ENCODE measurements at regions not wholly inside any gene's neighbourhood (a gene's known extent, or its start where the extent isn't known, plus 50 kb on each side); places are given as distances from the start of the nearest gene placed in this dataset.

DNA sequence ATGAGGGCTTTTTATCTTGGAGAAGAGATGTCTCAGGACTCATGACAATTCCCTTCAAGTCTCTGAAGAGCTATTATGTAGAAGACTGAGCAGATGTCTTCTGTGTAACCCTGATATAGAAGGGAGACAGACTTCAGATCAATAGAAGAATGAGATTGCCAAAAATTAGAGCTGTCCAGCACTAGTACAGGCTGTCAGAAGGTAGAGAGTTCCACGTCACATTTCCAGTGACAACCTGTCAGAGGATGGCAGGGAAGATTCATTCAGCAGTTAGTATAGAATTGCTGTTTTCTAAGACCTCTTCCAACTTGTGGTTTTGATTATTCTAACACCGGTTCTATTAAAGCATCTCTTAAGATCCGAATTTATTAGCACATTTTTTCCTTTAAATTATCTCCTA lies 520.6 kb downstream of the RBFOX1 start:
- Histone ChIP-seq H4K20me1 (ENCODE audit: insufficient read depth) (no peaks in the 10 kb centered on the region), H3K4me1 (ENCODE audit: control insufficient read depth in 1 of 2, insufficient read depth in 2 of 2, low read length in 2 of 2) (no peaks in the 10 kb centered on the region), H3K4me2 (ENCODE audit: low read length) (no peak overlapping the region), H2AFZ (ENCODE audit: low read depth, low read length, poor library complexity, severe bottlenecking) (no peak overlapping the region), H3K27ac (ENCODE audit: low read depth, low read length) (no peak overlapping the region), H3K9me2 (ENCODE audit: insufficient read depth) (no peaks in the 10 kb centered on the region), H3K36me3 (ENCODE audit: control insufficient read depth in 1 of 2, insufficient read depth in 2 of 2, low read length in 2 of 2) (no peaks in the 10 kb centered on the region), H3K27me3 (ENCODE audit: insufficient read depth, low read length) (no peaks in the 10 kb centered on the region), H3K9ac (ENCODE audit: low read length) (no peak overlapping the region), H3K9me3 (ENCODE audit: control insufficient read depth in 1 of 2, insufficient read depth in 1 of 2, low read depth in 1 of 2, low read length in 2 of 2) (peaks cover 3 to 9% of the 10 kb centered on the region in 2 experiments; a peak in 2 of 4 replicates), H3K79me2 (ENCODE audit: insufficient read depth, low read length) (no peaks in the 10 kb centered on the region), H3K4me3 (replicated peaks in 1 of 2; ENCODE audit: low read depth in 1 of 2, low read length in 2 of 2) (no peak overlapping the region)
- RAD21 ChIA-PET (ENCODE audit: low non-redundant PET in 1 of 2, low total read pairs in 2 of 2, uncharacterized antibody in 2 of 2, unreplicated experiment in 2 of 2), result no interaction called here
- DNase-seq (ENCODE audit: low read depth, low spot score) (no peak), ATAC-seq (no peak)
- CTCF ChIA-PET, result no interaction called here
- BruUV-seq (replicated peaks), result no TSS peak
- intact Hi-C loops (cut with micrococcal nuclease), result no loop called here
- POLR2A ChIA-PET, result no interaction called here
- TF ChIP-seq JUND (IDR thresholded peaks at IDR 0.05), result no peak
- TF ChIP-seq YY1 (IDR thresholded peaks at IDR 0.05; ENCODE audit: extremely low read depth, insufficient replicate concordance, low read depth, low read length), result no peak
- TF ChIP-seq, protein P1, sequence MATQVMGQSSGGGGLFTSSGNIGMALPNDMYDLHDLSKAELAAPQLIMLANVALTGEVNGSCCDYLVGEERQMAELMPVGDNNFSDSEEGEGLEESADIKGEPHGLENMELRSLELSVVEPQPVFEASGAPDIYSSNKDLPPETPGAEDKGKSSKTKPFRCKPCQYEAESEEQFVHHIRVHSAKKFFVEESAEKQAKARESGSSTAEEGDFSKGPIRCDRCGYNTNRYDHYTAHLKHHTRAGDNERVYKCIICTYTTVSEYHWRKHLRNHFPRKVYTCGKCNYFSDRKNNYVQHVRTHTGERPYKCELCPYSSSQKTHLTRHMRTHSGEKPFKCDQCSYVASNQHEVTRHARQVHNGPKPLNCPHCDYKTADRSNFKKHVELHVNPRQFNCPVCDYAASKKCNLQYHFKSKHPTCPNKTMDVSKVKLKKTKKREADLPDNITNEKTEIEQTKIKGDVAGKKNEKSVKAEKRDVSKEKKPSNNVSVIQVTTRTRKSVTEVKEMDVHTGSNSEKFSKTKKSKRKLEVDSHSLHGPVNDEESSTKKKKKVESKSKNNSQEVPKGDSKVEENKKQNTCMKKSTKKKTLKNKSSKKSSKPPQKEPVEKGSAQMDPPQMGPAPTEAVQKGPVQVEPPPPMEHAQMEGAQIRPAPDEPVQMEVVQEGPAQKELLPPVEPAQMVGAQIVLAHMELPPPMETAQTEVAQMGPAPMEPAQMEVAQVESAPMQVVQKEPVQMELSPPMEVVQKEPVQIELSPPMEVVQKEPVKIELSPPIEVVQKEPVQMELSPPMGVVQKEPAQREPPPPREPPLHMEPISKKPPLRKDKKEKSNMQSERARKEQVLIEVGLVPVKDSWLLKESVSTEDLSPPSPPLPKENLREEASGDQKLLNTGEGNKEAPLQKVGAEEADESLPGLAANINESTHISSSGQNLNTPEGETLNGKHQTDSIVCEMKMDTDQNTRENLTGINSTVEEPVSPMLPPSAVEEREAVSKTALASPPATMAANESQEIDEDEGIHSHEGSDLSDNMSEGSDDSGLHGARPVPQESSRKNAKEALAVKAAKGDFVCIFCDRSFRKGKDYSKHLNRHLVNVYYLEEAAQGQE (IDR thresholded peaks at IDR 0.05; ENCODE audit: low read depth), result no peak
- no peak for TF ChIP-seq SP1 (IDR thresholded peaks at IDR 0.05; ENCODE audit: low read depth)
- no peak for TF ChIP-seq EZH2phosphoT487 (IDR thresholded peaks at IDR 0.05; ENCODE audit: borderline replicate concordance)
- no peak for TF ChIP-seq POLR2A (IDR thresholded peaks at IDR 0.05; ENCODE audit: borderline replicate concordance, extremely low read depth, insufficient read depth, insufficient read length)
- TF ChIP-seq ELF1 (IDR thresholded peaks at IDR 0.05; ENCODE audit: borderline replicate concordance, low read depth), result no peak
- no peak for TF ChIP-seq TCF7L2 (IDR thresholded peaks at IDR 0.05; ENCODE audit: borderline replicate concordance, extremely low read depth, insufficient read depth, insufficient read length)
- no peak for TF ChIP-seq EGR1 (IDR thresholded peaks at IDR 0.05; ENCODE audit: low read depth)
- TF ChIP-seq ZFX (IDR thresholded peaks at IDR 0.05), result no peak
- TF ChIP-seq EZH2 (IDR thresholded peaks at IDR 0.05), result no peak
- no peak for TF ChIP-seq CBX3 (IDR thresholded peaks at IDR 0.05; ENCODE audit: low read depth)
- TF ChIP-seq FOSL1 (IDR thresholded peaks at IDR 0.05; ENCODE audit: low read depth), result no peak
- TF ChIP-seq, protein P2, sequence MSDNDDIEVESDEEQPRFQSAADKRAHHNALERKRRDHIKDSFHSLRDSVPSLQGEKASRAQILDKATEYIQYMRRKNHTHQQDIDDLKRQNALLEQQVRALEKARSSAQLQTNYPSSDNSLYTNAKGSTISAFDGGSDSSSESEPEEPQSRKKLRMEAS (IDR thresholded peaks at IDR 0.05), result no peak
- TF ChIP-seq, protein P3, sequence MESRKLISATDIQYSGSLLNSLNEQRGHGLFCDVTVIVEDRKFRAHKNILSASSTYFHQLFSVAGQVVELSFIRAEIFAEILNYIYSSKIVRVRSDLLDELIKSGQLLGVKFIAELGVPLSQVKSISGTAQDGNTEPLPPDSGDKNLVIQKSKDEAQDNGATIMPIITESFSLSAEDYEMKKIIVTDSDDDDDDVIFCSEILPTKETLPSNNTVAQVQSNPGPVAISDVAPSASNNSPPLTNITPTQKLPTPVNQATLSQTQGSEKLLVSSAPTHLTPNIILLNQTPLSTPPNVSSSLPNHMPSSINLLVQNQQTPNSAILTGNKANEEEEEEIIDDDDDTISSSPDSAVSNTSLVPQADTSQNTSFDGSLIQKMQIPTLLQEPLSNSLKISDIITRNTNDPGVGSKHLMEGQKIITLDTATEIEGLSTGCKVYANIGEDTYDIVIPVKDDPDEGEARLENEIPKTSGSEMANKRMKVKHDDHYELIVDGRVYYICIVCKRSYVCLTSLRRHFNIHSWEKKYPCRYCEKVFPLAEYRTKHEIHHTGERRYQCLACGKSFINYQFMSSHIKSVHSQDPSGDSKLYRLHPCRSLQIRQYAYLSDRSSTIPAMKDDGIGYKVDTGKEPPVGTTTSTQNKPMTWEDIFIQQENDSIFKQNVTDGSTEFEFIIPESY (IDR thresholded peaks at IDR 0.05; ENCODE audit: extremely low read depth, insufficient replicate concordance, low read length), result no peak
- TF ChIP-seq SRF (IDR thresholded peaks at IDR 0.05; ENCODE audit: low read depth), result no peak

All from HCT116 (cell line).